ENCODE measurements at regions not wholly inside any gene's neighbourhood (a gene's known extent, or its start where the extent isn't known, plus 50 kb on each side); places are given as distances from the start of the nearest gene placed in this dataset.

DNA sequence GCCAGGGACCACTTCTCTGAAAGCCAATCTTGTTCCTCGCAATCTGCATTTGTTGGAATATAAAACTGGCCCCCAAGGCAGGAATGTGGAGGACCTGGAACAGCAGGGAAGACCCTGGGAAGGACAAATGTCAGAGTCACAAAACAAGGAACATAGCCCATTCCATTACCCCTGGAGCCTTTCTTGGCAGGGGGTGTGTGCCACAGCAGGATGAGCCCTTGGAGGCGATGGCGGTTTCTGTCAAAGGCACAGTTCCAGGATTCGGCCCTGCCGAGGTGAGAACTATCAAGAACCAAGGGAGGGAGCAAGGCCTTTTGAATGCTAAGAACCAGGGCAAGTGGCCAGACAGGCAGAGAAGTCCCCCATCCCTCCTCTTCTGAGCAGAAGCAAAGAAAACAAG lies 204.3 kb downstream of the TRIM29 start:
- H3K36me3 ChIP-seq (replicated peaks in 1 of 2; ENCODE audit: control insufficient read depth in 1 of 2, insufficient read depth in 2 of 2, low read length in 2 of 2) = no peaks in the 10 kb centered on the region
- H3K27me3 ChIP-seq (ENCODE audit: control insufficient read depth in 1 of 2, insufficient read depth in 2 of 2, low read length in 2 of 2) = peaks cover 0 to 4% of the 10 kb centered on the region in 2 experiments; a peak in 2 of 5 replicates
- CTCF ChIA-PET (ENCODE audit: low intra/inter-chr PET ratio, low total read pairs) = no interaction called here
- TF ChIP-seq ONECUT2 (CRISPR knock-in tag; IDR thresholded peaks at IDR 0.05) (no peak), ZNF256 (CRISPR knock-in tag; conservative IDR thresholded peaks at IDR 0.05) (no peak), PPARG (CRISPR knock-in tag; conservative IDR thresholded peaks at IDR 0.05) (no peak), GZF1 (CRISPR knock-in tag; IDR thresholded peaks at IDR 0.05) (no peak), MIXL1 (CRISPR knock-in tag; IDR thresholded peaks at IDR 0.05) (no peak), ZNF101 (CRISPR knock-in tag; IDR thresholded peaks at IDR 0.05; ENCODE audit: borderline replicate concordance, low read depth) (no peak), MBD4 (IDR thresholded peaks at IDR 0.05; ENCODE audit: borderline replicate concordance, low read length) (no peak), HNF4A (CRISPR knock-in tag; IDR thresholded peaks at IDR 0.05) (no peak), RBM39 (IDR thresholded peaks at IDR 0.05; ENCODE audit: low read depth, low read length, poor library complexity, severe bottlenecking) (no peak), ZNF780A (CRISPR knock-in tag; IDR thresholded peaks at IDR 0.05) (no peak), ATAD3A (CRISPR knock-in tag; IDR thresholded peaks at IDR 0.05) (no peak), ZNF768 (CRISPR knock-in tag; IDR thresholded peaks at IDR 0.05) (no peak), NFE2L2 (IDR thresholded peaks at IDR 0.05; ENCODE audit: low read length) (no peak), RFXANK (CRISPR knock-in tag; IDR thresholded peaks at IDR 0.05) (no peak), ZBTB49 (CRISPR knock-in tag; IDR thresholded peaks at IDR 0.05; ENCODE audit: borderline replicate concordance) (no peak), ZNF530 (CRISPR knock-in tag; IDR thresholded peaks at IDR 0.05; ENCODE audit: low read depth) (no peak)
- TF ChIP-seq, protein P1, sequence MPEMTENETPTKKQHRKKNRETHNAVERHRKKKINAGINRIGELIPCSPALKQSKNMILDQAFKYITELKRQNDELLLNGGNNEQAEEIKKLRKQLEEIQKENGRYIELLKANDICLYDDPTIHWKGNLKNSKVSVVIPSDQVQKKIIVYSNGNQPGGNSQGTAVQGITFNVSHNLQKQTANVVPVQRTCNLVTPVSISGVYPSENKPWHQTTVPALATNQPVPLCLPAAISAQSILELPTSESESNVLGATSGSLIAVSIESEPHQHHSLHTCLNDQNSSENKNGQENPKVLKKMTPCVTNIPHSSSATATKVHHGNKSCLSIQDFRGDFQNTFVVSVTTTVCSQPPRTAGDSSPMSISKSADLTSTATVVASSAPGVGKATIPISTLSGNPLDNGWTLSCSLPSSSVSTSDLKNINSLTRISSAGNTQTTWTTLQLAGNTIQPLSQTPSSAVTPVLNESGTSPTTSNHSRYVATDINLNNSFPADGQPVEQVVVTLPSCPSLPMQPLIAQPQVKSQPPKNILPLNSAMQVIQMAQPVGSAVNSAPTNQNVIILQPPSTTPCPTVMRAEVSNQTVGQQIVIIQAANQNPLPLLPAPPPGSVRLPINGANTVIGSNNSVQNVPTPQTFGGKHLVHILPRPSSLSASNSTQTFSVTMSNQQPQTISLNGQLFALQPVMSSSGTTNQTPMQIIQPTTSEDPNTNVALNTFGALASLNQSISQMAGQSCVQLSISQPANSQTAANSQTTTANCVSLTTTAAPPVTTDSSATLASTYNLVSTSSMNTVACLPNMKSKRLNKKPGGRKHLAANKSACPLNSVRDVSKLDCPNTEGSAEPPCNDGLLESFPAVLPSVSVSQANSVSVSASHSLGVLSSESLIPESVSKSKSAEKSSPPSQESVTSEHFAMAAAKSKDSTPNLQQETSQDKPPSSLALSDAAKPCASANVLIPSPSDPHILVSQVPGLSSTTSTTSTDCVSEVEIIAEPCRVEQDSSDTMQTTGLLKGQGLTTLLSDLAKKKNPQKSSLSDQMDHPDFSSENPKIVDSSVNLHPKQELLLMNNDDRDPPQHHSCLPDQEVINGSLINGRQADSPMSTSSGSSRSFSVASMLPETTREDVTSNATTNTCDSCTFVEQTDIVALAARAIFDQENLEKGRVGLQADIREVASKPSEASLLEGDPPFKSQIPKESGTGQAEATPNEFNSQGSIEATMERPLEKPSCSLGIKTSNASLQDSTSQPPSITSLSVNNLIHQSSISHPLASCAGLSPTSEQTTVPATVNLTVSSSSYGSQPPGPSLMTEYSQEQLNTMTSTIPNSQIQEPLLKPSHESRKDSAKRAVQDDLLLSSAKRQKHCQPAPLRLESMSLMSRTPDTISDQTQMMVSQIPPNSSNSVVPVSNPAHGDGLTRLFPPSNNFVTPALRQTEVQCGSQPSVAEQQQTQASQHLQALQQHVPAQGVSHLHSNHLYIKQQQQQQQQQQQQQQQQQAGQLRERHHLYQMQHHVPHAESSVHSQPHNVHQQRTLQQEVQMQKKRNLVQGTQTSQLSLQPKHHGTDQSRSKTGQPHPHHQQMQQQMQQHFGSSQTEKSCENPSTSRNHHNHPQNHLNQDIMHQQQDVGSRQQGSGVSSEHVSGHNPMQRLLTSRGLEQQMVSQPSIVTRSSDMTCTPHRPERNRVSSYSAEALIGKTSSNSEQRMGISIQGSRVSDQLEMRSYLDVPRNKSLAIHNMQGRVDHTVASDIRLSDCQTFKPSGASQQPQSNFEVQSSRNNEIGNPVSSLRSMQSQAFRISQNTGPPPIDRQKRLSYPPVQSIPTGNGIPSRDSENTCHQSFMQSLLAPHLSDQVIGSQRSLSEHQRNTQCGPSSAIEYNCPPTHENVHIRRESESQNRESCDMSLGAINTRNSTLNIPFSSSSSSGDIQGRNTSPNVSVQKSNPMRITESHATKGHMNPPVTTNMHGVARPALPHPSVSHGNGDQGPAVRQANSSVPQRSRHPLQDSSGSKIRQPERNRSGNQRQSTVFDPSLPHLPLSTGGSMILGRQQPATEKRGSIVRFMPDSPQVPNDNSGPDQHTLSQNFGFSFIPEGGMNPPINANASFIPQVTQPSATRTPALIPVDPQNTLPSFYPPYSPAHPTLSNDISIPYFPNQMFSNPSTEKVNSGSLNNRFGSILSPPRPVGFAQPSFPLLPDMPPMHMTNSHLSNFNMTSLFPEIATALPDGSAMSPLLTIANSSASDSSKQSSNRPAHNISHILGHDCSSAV (CRISPR knock-in tag; IDR thresholded peaks at IDR 0.05; ENCODE audit: borderline replicate concordance) = no peak
- H2AFZ ChIP-seq (ENCODE audit: low read length) = no peak overlapping the region
- no peaks in the 10 kb centered on the region for H3K79me2 ChIP-seq (ENCODE audit: insufficient read depth, low read length)
- no peak overlapping the region for H3K4me3 ChIP-seq (replicated peaks in 1 of 3; ENCODE audit: insufficient read depth in 1 of 3, low read depth in 2 of 3, low read length in 3 of 3)
- no peaks in the 10 kb centered on the region for H3K4me1 ChIP-seq (ENCODE audit: insufficient read depth, low read length)
- in situ Hi-C loops (cut with HindIII; ENCODE audit: extremely low pct_ligation_motif_present, low pct_unique_long_range_greater_than_20kb) (no loop called here), intact Hi-C loops (cut with micrococcal nuclease; ENCODE audit: unreplicated experiment) (no loop called here)
- no peak for FAIRE-seq
- WGBS (ENCODE audit: low lambda C conversion rate) = 13% methylated on average over 5 of the region's 5 CpGs
- POLR2A ChIA-PET = no interaction called here
- no TSS peak for BruUV-seq (replicated peaks)
- no peak for DNase-seq (ENCODE audit: low spot score)
- ATAC-seq = no peak
- H3K9me3 ChIP-seq (ENCODE audit: low read length) = no peaks in the 10 kb centered on the region
- H3K27ac ChIP-seq (ENCODE audit: extremely low read length, insufficient read depth, low read length) = no peak overlapping the region
- no peak overlapping the region for H3K4me2 ChIP-seq (ENCODE audit: low read depth, low read length)
- H4K20me1 ChIP-seq (ENCODE audit: insufficient read depth, low read length) = no peaks in the 10 kb centered on the region
- no peak overlapping the region for H3K9ac ChIP-seq (ENCODE audit: insufficient read depth, low read depth, low read length)

Data from HepG2 (cell line).